Activated CD4-positive, alpha-beta T cell treated with anti-CD3 and anti-CD28 coated beads, Interleukin-2, amount 10 ng/mL, durations not matched to agents 24 days and 14 days (primary cell): ENCODE measurements at regions not wholly inside any gene's neighbourhood (a gene's known extent, or its start where the extent isn't known, plus 50 kb on each side); places are given as distances from the start of the nearest gene placed in this dataset.
A peak's percentile ranks its signal among the peaks of the same experiment; 100 is the strongest.
"Not testable (repeated sequence)": the region's sequence is repeated elsewhere in the genome, so short reads cannot be mapped to it uniquely, and the experiment has no call there.

Source experiments
- DNase-seq: peaks from one replicate; pipeline ENCODE4 v3.0.0; 2022
- H3K27ac Mint-ChIP-seq: one replicate; pipeline ENCODE4 v1.8.0; 2022; ENCODE audit warnings: mild to moderate bottlenecking, mixed read lengths
- H3K27me3 Mint-ChIP-seq: one replicate; pipeline ENCODE4 v1.8.0; 2022; ENCODE audit warnings: mixed read lengths
- H3K36me3 Mint-ChIP-seq: one replicate; pipeline ENCODE4 v1.8.0; 2022; ENCODE audit warnings: low read depth, mild to moderate bottlenecking, mixed read lengths
- H3K4me1 Mint-ChIP-seq: one replicate; pipeline ENCODE4 v1.8.0; 2021; ENCODE audit warnings: mixed read lengths
- H3K4me3 Mint-ChIP-seq: one replicate; pipeline ENCODE4 v1.8.0; 2022; ENCODE audit warnings: mild to moderate bottlenecking, moderate library complexity, mixed read lengths
- H3K9me3 Mint-ChIP-seq: one replicate; pipeline ENCODE4 v1.8.0; 2021; ENCODE audit warnings: mixed read lengths
- intact Hi-C: fragments of 100-400 bp; cut with micrococcal nuclease; formaldehyde crosslinking; loops from one replicate; pipeline ENCODE4 v1.15.1; 2023

DNA sequence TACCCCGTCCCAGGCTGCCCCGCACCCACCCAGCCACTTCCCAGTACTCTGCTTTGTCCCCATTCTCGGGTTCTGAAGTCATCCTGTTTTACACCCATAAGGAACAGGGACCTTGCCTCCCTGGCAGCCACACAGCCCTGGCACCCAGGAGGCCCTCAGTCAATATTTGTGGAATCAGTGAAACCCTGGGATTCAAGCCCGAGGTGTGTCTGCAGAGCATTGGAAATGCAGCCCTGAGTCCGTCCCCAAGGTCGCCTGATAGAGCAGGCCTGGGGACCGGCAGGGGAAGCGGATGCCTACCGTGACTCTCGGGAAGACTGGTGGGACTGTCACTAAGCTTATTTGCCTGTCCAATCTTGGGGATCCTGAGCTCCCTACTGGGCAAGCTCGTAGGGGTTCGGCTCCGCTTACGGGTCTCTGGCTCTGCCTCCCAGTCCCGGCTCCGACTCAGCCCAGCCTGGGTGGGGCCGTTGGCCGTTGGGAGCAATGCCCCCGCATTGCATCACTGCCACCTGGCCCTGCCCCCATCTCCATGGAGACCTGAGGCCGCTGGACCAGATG is 64.4 kb upstream of the TAMM41 start:
- intact Hi-C loops, result no loop called here
- H3K4me3 Mint-ChIP-seq, result no peak overlapping the region
- H3K9me3 Mint-ChIP-seq, result no peaks in the 10 kb centered on the region
- no peak overlapping the region for H3K27ac Mint-ChIP-seq
- H3K36me3 Mint-ChIP-seq, result no peaks in the 10 kb centered on the region
- DNase-seq, result peak; percentile 57
- H3K27me3 Mint-ChIP-seq, result no peaks in the 10 kb centered on the region
- H3K4me1 Mint-ChIP-seq, result no peaks in the 10 kb centered on the region

DNA sequence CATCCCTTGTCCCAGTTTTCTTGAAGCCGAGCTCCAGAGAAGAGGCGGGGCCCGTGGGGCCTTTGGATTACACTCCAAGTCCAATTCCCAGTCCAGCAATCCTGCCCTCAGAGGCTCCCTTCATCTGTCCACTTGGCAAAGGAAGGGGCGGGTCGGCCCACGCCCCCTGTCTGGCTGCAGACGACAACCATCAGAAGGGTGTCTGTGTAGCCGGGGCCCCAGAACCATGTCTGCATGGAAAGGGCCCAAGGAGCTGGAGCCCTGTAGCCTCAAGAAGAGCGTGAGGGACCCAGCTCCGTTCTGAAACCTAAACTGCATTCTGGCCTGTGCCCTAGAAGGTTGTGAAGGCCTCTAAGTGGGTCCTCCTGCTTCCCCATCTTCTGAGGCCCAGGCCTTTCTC is 65.2 kb upstream of the TAMM41 start:
- H3K4me1 Mint-ChIP-seq, H3K9me3 Mint-ChIP-seq, H3K27me3 Mint-ChIP-seq, H3K4me3 Mint-ChIP-seq, DNase-seq, H3K36me3 Mint-ChIP-seq, intact Hi-C loops, H3K27ac Mint-ChIP-seq: not testable (repeated sequence)

DNA sequence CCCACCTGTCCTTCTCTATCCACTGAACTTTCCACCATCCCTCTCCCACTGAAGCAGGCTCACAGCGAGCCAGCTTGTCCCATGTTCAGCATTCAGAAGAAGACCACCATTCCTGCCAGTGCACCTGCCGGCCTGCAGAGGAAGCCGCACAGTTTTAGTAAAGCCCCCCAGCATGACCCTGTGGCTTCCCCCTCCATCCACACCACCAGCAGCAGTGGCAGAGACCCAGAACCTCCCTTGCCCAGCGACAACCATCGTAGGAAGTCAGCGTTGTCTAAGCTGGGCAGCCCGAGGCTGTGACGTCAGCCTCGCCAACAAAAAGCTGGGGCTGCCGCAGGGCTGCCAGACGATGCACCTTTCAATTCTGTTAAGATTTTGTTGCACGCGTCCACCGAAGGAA is 66.6 kb upstream of the TAMM41 start:
- H3K27me3 Mint-ChIP-seq, result no peaks in the 10 kb centered on the region
- H3K36me3 Mint-ChIP-seq, result no peaks in the 10 kb centered on the region
- H3K9me3 Mint-ChIP-seq, result no peaks in the 10 kb centered on the region
- no peak overlapping the region for H3K27ac Mint-ChIP-seq
- DNase-seq, result no peak
- H3K4me3 Mint-ChIP-seq, result no peak overlapping the region
- intact Hi-C loops, result no loop called here
- H3K4me1 Mint-ChIP-seq, result no peaks in the 10 kb centered on the region

DNA sequence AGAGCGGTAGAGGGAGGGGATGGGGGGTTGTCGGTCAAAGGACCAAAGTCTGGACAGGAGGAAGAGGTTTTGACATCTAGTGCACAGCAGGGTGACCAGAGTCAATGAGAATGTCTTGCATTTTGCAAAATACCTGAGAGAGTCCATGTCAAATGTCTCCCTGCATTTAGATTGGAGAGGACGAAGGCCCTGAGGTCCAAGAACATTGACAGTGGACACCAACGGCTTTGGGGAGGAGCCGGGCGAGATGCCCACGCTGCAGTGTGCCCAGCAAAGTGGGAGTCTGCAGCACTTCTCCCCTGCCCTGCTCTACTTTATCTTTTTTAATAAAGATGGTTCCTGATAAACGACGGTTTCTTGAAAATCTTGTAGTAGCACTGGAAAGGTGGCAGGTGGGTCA is 67.4 kb upstream of the TAMM41 start:
- Mint-ChIP-seq H3K36me3 (no peaks in the 10 kb centered on the region), H3K9me3 (no peaks in the 10 kb centered on the region), H3K4me1 (no peaks in the 10 kb centered on the region), H3K27ac (no peak overlapping the region), H3K4me3 (no peak overlapping the region), H3K27me3 (no peaks in the 10 kb centered on the region)
- DNase-seq, result no peak
- intact Hi-C loops, result no loop called here

DNA sequence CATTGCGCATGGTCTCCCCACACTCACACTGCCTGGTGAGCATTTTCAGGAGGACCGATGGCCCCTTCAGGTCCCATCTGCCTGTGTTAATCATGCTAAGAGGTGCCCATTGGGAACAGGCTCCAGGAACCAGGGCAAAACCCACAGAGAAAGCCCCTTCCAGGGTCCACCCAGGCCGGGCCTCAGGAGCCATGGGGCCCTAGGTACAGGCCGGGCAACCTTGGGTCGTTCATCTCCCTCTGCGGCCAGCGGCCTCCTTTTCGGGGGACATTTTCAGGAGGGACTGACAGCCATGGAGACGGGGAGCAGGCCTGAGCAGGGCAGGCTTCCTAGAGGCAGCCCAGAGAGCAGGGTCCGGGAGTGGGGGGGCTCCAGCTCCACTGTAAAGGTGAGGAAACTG is 68.0 kb upstream of the TAMM41 start:
- DNase-seq, result no peak
- Mint-ChIP-seq H3K27ac (no peak overlapping the region), H3K27me3 (no peaks in the 10 kb centered on the region), H3K4me1 (no peaks in the 10 kb centered on the region), H3K4me3 (no peak overlapping the region), H3K36me3 (no peaks in the 10 kb centered on the region), H3K9me3 (no peaks in the 10 kb centered on the region)
- intact Hi-C loops, result no loop called here

DNA sequence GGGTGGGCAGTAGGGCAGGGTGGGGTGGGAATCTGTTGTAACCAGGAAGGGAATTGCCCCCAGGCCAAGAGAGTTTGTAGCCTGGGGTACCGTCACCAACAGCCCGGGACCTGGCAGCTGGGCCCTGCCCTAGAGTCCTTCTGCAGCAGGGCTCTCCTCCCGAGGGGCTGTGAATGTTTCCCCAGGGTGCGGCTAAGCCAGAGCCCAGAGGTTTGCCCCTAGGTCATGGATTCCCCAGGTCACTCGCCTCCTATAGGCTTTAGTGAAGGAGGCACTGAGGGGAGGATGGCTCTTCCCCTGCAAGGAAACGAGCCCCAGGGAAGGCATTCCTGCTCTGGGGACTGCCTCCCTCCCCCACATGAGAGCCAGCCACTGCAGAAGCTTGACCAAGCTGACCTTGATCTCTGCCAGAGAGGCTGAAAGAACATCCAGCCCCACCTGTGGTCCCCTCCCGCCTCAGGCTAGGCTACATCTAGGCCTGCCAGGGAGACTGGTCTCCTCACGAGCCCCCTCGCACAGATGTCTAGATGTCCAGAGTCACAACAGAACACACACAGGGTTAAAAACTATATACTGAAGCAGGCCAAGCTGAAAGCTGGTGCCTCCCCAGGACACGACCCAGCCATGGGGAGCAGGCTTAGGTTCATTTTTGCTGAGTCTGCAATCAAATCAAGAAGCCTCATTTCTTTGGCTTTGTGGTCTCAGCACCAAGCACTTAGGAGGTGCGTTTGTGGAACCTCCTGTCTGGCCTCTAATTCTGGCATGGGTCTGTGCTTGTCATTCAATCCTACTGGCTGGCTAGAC is 69.1 kb upstream of the TAMM41 start:
- Mint-ChIP-seq H3K27ac (no peak overlapping the region), H3K27me3 (no peaks in the 10 kb centered on the region), H3K36me3 (no peaks in the 10 kb centered on the region), H3K4me1 (no peaks in the 10 kb centered on the region), H3K4me3 (no peak overlapping the region), H3K9me3 (no peaks in the 10 kb centered on the region)
- no peak for DNase-seq
- intact Hi-C loops, result no loop called here

DNA sequence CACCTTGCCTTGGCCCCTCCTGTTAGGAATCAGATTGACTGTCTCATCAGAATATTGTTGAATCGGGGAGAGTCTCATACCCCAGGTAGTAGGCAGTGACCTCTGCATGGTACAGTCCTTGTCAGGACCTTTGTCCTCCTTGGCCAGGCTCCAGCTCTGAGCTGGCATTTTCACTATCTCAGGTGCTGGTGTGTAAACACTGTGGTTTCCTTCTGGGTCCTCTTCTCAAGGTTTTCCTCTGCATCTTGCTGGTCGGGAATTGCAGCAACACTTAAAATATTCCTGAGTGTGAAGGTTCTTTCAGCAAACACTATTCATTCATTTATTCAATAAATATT is 69.7 kb upstream of the TAMM41 start:
- H3K27ac Mint-ChIP-seq, H3K9me3 Mint-ChIP-seq, intact Hi-C loops, DNase-seq, H3K4me3 Mint-ChIP-seq, H3K27me3 Mint-ChIP-seq, H3K36me3 Mint-ChIP-seq, H3K4me1 Mint-ChIP-seq: not testable (repeated sequence)

DNA sequence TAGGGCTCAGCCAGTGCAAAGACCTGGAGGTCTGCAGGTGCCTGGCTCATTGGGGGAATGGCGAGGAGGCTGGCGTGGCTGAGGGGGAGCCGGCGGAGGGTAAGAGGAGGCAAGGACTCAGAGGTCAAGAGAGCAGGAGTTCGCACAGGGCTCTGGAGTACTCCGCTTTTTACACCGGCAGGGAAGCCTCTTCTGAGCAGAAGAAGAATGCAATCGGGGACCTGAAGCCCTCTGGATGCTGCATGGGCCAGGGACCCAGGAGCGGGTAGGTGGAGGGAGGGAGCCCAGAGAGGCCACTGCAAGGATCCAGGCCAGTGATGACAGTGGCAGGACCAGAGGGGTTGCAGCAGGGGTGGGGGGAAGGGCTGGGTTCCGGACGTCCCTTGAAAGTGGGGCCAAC is 70.4 kb upstream of the TAMM41 start:
- Mint-ChIP-seq H3K4me3 (no peak overlapping the region), H3K27me3 (no peaks in the 10 kb centered on the region), H3K4me1 (no peaks in the 10 kb centered on the region), H3K36me3 (no peaks in the 10 kb centered on the region), H3K9me3 (no peaks in the 10 kb centered on the region), H3K27ac (no peak overlapping the region)
- intact Hi-C loops, result no loop called here
- DNase-seq, result no peak

DNA sequence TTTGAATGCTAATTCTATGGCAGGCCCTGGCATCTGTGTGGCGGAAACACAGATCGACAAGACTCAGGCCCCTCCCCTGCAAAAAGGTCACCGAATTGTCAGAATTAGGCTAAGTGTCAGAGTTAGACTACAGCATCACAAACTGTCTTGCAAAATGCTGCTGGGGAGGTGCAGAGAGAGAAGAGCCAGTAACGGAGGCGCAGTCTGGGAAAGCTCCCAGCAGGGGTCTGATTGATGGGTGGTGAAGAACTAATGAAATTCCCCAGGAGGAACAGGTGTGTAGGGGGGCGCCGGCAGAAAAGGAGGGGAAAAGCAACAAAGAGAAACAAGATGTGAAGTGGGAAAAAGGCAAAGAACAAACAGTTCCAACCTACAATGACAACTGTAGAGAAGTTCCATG is 72.7 kb upstream of the TAMM41 start:
- Mint-ChIP-seq H3K36me3 (no peaks in the 10 kb centered on the region), H3K27ac (no peak overlapping the region), H3K4me3 (no peak overlapping the region), H3K27me3 (peaks cover 4% of the 10 kb centered on the region), H3K9me3 (no peaks in the 10 kb centered on the region), H3K4me1 (no peaks in the 10 kb centered on the region)
- no peak for DNase-seq
- intact Hi-C loops, result no loop called here

DNA sequence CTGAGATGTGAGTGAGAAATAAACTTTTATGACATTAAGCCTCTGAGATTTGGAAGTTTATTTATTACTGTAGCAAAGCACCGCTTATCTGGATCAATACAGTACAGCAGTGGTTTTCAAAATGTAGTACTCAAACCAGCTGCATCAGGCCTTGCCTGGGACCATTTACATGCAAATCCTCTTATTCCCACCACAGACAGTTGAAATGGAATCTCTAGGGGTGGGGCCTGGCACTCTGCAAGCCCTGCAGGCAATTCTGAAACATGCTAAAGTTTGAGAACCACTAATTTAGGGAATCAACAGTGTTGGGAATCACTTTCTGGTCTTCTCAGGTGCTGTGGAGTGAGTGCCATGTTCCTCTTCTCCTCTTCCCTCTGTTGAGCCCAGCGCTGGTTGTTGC is 77.8 kb upstream of the TAMM41 start:
- no peaks in the 10 kb centered on the region for H3K36me3 Mint-ChIP-seq
- H3K27ac Mint-ChIP-seq, result no peak overlapping the region
- no peak overlapping the region for H3K4me3 Mint-ChIP-seq
- H3K9me3 Mint-ChIP-seq, result no peaks in the 10 kb centered on the region
- no peaks in the 10 kb centered on the region for H3K4me1 Mint-ChIP-seq
- peaks cover 6% of the 10 kb centered on the region for H3K27me3 Mint-ChIP-seq
- no peak for DNase-seq
- intact Hi-C loops, result no loop called here

DNA sequence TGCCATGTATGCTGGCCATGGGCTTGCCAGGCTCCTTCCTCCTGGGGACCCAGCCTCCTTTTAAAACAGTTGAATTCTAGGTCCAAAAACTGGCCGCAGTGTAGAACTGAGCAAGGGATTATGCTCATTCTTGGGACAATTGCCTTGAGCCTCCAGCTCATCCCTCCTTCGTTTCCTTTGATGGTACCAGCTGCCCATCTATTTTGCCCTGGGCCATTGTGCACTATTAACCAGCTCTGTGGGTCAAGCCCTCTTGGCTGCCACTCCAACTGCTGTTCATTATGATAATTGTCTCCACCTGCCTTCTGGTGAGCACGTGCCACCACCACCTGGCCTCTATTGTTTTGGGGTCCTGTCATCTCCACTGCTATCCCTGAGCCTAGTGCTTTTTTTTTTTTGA is 75.8 kb upstream of the SYN2 start:
- Mint-ChIP-seq H3K27ac (no peak overlapping the region), H3K4me1 (no peaks in the 10 kb centered on the region), H3K4me3 (no peak overlapping the region), H3K27me3 (peaks cover 6% of the 10 kb centered on the region), H3K9me3 (no peaks in the 10 kb centered on the region), H3K36me3 (no peaks in the 10 kb centered on the region)
- intact Hi-C loops, result no loop called here
- no peak for DNase-seq

DNA sequence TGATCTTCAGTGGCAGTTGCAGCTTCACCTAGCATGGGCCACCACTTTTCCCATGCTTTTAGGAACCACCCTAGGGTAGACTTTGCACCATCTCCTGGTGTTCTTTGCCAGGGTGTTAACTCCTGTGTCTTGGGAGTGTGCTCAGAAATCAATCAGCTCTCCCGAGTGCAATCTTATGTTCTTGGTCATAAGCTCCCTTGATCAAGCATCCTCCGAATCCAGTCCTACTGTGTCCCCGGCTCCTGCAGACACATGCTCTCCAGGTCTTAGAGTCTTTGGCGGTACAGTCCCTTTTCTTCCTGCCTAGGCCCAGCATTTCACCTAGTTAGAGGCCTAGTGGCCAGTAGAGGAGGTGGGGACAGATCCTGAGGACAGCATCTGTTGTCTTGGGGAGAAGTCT is 74.7 kb upstream of the SYN2 start:
- no peaks in the 10 kb centered on the region for H3K9me3 Mint-ChIP-seq
- H3K27ac Mint-ChIP-seq, result no peak overlapping the region
- intact Hi-C loops, result no loop called here
- DNase-seq, result no peak
- no peak overlapping the region for H3K4me3 Mint-ChIP-seq
- H3K36me3 Mint-ChIP-seq, result no peaks in the 10 kb centered on the region
- no peaks in the 10 kb centered on the region for H3K4me1 Mint-ChIP-seq
- peaks cover 2% of the 10 kb centered on the region for H3K27me3 Mint-ChIP-seq

DNA sequence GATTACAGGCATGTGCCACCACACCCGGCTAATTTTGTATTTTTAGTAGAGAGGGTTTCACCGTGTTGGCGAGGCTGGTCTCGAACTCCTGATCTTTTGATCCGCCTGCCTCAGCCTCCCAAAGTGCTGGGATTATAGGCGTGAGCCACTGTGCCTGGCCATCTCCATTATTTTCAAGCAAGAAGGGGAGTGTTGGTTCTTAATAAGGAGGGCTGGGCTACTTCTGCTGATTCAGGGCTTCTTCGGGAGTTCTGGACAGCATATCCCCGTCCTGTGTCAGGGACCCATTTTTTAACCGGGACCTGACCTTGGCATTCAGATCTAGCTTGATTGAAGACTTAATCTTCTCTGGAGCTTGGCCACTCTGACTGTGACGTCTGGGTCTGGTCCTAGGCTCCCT is 74.1 kb upstream of the SYN2 start:
- H3K27me3 Mint-ChIP-seq, result no peaks in the 10 kb centered on the region
- H3K9me3 Mint-ChIP-seq, result no peaks in the 10 kb centered on the region
- no peak for DNase-seq
- H3K4me1 Mint-ChIP-seq, result no peaks in the 10 kb centered on the region
- no peak overlapping the region for H3K27ac Mint-ChIP-seq
- intact Hi-C loops, result no loop called here
- no peak overlapping the region for H3K4me3 Mint-ChIP-seq
- H3K36me3 Mint-ChIP-seq, result no peaks in the 10 kb centered on the region

DNA sequence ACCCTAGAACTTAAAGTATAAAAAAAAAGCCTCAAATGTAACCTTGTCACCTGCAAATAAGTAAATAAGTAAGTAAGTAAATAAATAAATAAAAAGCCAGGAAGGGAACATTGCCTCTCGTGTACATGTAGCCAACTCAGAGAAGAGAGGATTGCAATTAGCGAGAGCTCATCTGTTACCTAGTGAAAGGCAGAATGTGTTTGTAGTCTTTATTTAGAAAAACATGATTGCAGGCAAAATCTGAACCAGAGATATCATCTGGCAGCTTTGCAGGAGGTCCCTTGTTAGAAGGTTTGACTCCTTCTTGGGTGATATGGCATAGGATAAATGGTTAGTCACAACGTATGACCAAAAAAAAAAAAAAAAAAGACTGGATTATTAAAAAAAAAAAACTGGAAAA is 71.6 kb upstream of the SYN2 start:
- Mint-ChIP-seq H3K4me1 (no peaks in the 10 kb centered on the region), H3K9me3 (no peaks in the 10 kb centered on the region), H3K36me3 (no peaks in the 10 kb centered on the region), H3K27me3 (no peaks in the 10 kb centered on the region), H3K27ac (no peak overlapping the region), H3K4me3 (no peak overlapping the region)
- no peak for DNase-seq
- intact Hi-C loops, result no loop called here

DNA sequence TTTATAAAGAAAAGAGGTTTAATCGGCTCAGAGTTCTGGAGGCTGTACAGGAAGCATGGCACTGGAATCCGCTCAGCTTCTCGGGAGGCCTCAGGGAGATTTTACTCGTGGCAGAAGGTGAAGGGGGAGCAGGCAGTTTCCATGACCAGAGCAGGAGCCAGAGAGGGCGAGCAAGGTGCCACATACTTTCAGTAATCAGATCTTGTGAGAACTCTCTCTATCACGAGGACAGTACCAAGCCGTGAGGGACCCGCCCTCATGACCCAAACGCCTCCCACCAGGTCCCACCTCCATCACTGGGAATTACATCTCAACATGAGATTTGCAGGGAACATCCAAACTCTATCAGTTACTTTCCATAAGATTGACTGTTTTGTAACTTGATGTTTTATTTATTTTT is 70.7 kb upstream of the SYN2 start:
- Mint-ChIP-seq H3K27ac (no peak overlapping the region), H3K27me3 (no peaks in the 10 kb centered on the region), H3K4me3 (no peak overlapping the region), H3K36me3 (no peaks in the 10 kb centered on the region), H3K4me1 (no peaks in the 10 kb centered on the region), H3K9me3 (no peaks in the 10 kb centered on the region)
- DNase-seq, result no peak
- intact Hi-C loops, result no loop called here
